Loucy (cell line): ENCODE measurements at regions not wholly inside any gene's neighbourhood (a gene's known extent, or its start where the extent isn't known, plus 50 kb on each side); places are given as distances from the start of the nearest gene placed in this dataset.
"Not testable (repeated sequence)": the region's sequence is repeated elsewhere in the genome, so short reads cannot be mapped to it uniquely, and the experiment has no call there.

Experiments
- CTCF ChIP-seq: fragments of 200-600 bp; sonication (generic); conservative IDR thresholded peaks from 2 replicates; pipeline ENCODE4 v1.5.1; 2014; ENCODE audit warnings: mild to moderate bottlenecking, antibody characterized with exemption, low read length
- EZH2phosphoT487 ChIP-seq: fragments of 200-600 bp; IDR thresholded peaks from 2 replicates; pipeline ENCODE4 v1.6.1; 2018; ENCODE audit warnings: antibody characterized with exemption, mild to moderate bottlenecking, moderate library complexity, borderline replicate concordance

- not testable (repeated sequence) for TF ChIP-seq CTCF, EZH2phosphoT487
These were observed 350.9 kb upstream of the SPRY2 start for GRCh38 chr13:80691814-80692213.
